H7 (cell line): ENCODE measurements at regions not wholly inside any gene's neighbourhood (a gene's known extent, or its start where the extent isn't known, plus 50 kb on each side); places are given as distances from the start of the nearest gene placed in this dataset.

ENCODE experiments used
- DNase-seq: peaks from one replicate; pipeline ENCODE4 v3.0.0; 2012
- H3K27me3 ChIP-seq: 2 replicates; pipeline ENCODE4 v1.6.0; 2011; ENCODE audit warnings: mild to moderate bottlenecking, low read length; ENCODE audit not compliant: control insufficient read depth, insufficient read depth
- H3K36me3 ChIP-seq: replicated peaks from 2 replicates; pipeline ENCODE4 v1.5.1; 2011; ENCODE audit warnings: low read length; ENCODE audit not compliant: control insufficient read depth, insufficient read depth
- H3K4me3 ChIP-seq: 2 replicates; pipeline ENCODE4 v1.5.1; 2011; ENCODE audit warnings: low read depth, mild to moderate bottlenecking, control low read depth, low read length, moderate library complexity; ENCODE audit not compliant: insufficient read depth

- no peak overlapping the region for H3K4me3 ChIP-seq
- H3K27me3 ChIP-seq, result no peaks in the 10 kb centered on the region
- no peaks in the 10 kb centered on the region for H3K36me3 ChIP-seq
- no peak for DNase-seq
These were observed 901.2 kb downstream of the METTL15 start for GRCh38 chr11:29009426-29009825.

DNA sequence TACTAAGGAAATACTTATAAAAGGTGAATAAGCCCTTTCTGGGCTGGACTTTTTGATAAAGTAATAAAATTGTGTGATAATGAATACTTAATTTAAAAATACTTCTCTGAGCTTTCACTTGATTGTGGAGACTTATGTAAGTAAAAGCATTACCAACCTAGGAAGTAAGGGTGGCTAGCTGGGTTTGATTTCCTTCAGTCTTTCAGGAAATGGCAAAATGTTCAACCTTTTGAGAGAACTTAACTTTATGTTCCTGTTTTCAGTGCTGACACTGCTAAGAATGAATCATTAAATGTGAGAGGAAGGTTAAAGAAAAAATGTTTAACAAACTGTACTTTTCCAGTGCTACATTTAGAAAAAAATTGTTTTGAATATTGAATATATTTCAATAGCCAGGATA, 900.3 kb downstream of the METTL15 start:
- Histone ChIP-seq H3K27me3 (no peaks in the 10 kb centered on the region), H3K36me3 (no peaks in the 10 kb centered on the region), H3K4me3 (no peak overlapping the region)
- no peak for DNase-seq

- no peak for DNase-seq
- Histone ChIP-seq H3K4me3 (no peak overlapping the region), H3K27me3 (no peaks in the 10 kb centered on the region), H3K36me3 (no peaks in the 10 kb centered on the region)
These were observed 898.5 kb downstream of the METTL15 start for GRCh38 chr11:29006668-29007067.

- DNase-seq, result peak; percentile 4
- H3K36me3 ChIP-seq, result no peaks in the 10 kb centered on the region
- H3K27me3 ChIP-seq, result no peaks in the 10 kb centered on the region
- H3K4me3 ChIP-seq, result no peak overlapping the region
These were observed 897.3 kb downstream of the METTL15 start for GRCh38 chr11:29005401-29005980.

DNA sequence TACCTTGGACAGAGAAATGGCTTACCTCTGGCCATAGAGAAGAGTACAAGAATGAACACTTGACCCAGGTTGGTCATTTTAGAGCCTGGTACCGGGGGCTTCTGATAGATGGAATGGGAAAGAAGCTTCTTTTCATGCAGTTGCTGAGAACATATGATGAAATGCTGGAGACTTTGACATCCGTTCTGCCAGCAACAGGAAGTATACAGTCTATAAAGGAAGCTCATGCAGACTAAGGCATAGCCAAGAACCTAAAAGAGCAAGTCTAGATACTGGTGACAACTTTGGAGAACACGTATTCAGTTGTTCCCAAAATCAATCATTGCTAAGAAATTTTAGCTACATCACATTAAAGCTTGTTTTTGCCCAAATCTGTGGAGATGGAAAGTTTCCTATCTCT, 894.6 kb downstream of the METTL15 start:
- H3K4me3 ChIP-seq, result no peak overlapping the region
- no peaks in the 10 kb centered on the region for H3K27me3 ChIP-seq
- DNase-seq, result no peak
- no peaks in the 10 kb centered on the region for H3K36me3 ChIP-seq

DNA sequence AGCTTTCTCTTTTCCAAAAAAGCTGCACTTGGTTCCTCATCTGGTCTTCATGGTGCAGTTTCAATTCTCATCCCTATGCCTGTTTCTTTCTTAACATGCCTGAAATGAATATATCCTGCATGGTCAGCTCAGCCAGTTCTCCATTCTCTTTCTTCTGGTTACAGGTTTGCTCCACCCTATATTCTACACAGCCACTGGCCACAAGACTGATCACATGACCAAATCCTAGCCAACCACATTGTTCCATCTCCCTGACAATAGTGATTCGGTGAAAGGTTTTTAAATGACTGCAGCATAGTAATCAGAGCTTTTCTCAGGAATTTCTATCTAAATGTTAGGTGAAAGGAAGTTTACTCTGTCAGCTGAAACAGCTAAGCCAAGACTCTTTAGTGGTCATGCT, 891.4 kb downstream of the METTL15 start:
- DNase-seq, result no peak
- Histone ChIP-seq H3K27me3 (no peaks in the 10 kb centered on the region), H3K4me3 (no peak overlapping the region), H3K36me3 (no peaks in the 10 kb centered on the region)

DNA sequence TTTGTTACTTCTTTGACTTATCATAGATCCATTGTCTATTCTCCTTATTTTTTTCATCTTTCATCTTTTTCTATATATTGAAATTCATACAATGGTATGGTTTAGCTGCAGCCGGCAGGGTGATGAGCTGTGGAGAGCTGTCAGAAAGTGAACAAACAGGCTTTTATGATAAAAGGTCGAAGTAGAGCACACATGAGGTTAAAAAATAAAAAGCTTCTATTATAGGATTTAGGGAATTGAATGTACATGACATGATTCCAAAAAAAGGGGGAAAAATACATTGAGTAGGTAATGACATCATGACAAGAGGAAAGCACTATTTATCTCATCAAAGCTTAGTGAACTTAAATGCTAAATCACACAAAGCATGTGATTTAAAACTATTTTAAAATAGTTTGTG, 884.8 kb downstream of the METTL15 start:
- Histone ChIP-seq H3K27me3 (no peaks in the 10 kb centered on the region), H3K36me3 (no peaks in the 10 kb centered on the region), H3K4me3 (no peak overlapping the region)
- DNase-seq, result no peak

DNA sequence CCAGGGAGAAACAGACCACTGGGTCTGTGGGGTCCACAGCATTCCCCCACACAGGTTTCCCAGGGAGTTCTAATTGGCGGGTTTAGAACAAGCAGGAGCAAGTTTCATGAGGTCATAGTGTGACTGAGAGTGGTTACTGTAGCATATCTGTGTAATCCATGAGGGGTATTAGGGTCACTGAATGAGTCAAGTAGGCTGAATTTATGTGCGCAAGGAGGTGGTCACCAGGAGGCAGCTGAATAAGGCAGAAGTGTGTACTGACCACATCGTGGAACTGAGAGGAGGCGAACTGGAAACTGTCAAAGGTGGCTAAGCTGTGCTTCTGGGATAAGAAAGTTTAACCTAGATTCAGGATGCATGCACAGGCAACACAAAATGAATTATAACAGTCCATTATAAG, 876.0 kb downstream of the METTL15 start:
- no peak for DNase-seq
- H3K4me3 ChIP-seq, result no peak overlapping the region
- H3K36me3 ChIP-seq, result no peaks in the 10 kb centered on the region
- no peaks in the 10 kb centered on the region for H3K27me3 ChIP-seq

DNA sequence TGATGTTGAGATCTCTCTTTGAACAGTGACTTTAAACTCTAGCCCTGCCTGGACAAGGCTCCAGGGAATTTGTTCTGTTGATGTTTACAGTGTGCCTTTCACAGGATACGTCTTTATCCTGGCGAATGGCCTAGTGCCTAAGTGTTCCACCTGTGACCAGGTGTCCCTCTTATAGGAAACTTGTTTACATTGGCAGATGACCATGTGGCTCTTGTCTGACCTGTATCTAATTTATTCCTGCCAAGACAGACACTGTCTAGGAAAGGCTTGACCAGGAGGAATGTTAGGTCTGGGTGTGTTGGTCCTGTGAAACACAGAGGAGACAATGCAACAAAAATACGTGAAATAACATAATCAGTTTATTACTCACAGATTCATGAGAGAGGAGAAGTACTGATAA, 875.6 kb downstream of the METTL15 start:
- no peaks in the 10 kb centered on the region for H3K27me3 ChIP-seq
- no peaks in the 10 kb centered on the region for H3K36me3 ChIP-seq
- DNase-seq, result no peak
- H3K4me3 ChIP-seq, result no peak overlapping the region

- no peak for DNase-seq
- no peak overlapping the region for H3K4me3 ChIP-seq
These were observed 873.2 kb downstream of the METTL15 start for GRCh38 chr11:28981381-28981780.

GRCh38 chr11:28976801-28977145, 868.6 kb downstream of the METTL15 start:
- DNase-seq, result no peak
- H3K4me3 ChIP-seq, result no peak overlapping the region
- no peaks in the 10 kb centered on the region; the same call in 1 of the 2 replicates for H3K27me3 ChIP-seq
- no peaks in the 10 kb centered on the region for H3K36me3 ChIP-seq

More at GRCh38 chr11:28981381-28981780, 873.2 kb downstream of the METTL15 start:
- Histone ChIP-seq H3K27me3 (no peaks in the 10 kb centered on the region), H3K36me3 (no peaks in the 10 kb centered on the region)

DNA sequence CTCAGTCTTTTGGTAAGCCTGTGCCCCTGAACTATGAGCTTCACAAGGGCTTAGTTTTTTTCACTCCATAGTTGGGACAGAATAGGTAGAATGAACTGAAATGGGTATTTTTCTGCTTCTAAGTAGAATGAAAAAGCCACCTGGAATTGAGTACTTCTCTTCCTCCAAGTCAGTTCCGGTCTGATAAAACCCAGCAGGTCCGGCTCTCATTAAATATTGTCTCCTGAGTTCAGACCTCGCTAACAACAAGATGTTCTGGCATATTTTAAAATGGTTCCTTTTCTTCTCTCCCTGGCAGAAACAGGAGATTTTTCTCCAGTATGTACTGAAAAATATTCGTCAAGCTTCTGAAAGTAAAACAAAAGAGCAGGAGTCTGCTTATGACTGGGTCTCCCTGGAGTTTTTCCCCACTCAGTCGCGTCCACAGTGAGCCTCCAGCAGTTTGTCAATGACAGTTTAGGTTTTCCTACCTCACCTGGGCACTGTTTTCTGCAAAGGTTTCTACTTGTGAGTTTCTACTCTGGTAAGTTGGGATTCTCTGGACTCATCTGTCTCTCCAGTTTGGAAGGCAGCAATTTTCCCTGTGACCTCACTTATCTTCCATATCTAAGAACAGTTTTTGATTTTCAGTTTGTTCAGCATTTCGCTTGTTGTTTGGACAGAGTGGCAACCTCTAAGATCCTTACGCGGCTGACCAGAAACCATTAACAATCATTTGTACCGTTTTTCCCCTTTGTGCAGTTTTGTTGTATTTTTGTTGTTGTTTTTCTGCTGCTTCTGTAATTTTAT, 868.0 kb downstream of the METTL15 start:
- no peak for DNase-seq
- no peak overlapping the region for H3K4me3 ChIP-seq
- no peaks in the 10 kb centered on the region for H3K36me3 ChIP-seq
- H3K27me3 ChIP-seq, result no peaks in the 10 kb centered on the region; the same call in 1 of the 2 replicates

GRCh38 chr11:28969832-28970231, 861.6 kb downstream of the METTL15 start:
- peaks cover 3% of the 10 kb centered on the region; the same call in 1 of the 2 replicates for H3K27me3 ChIP-seq
- H3K4me3 ChIP-seq, result no peak overlapping the region
- peak; percentile 5 for DNase-seq
- H3K36me3 ChIP-seq, result no peaks in the 10 kb centered on the region

- Histone ChIP-seq H3K4me3 (no peak overlapping the region), H3K36me3 (no peaks in the 10 kb centered on the region), H3K27me3 (peaks cover 3% of the 10 kb centered on the region; the same call in 1 of the 2 replicates)
- DNase-seq, result no peak
These were observed 858.8 kb downstream of the METTL15 start for GRCh38 chr11:28966951-28967350.

DNA sequence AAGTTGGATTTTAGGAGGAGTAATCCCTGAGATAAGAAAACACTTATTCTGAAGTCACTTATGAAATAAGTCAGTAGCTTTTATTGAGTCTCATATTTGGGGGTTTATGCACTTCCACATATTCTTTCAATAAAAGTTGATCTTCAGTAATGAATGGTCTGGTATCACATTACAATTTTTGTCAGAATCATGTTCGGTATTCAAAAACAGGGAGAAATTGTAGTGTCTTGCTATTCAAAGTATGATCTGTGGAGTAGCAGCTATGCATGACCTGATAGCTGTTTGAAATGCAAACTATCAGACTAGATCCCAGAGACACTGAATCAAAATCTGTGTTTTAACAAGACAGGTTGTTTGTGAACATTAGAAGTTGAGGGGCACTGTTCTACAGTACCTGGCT, 857.6 kb downstream of the METTL15 start:
- no peak for DNase-seq
- H3K27me3 ChIP-seq, result peaks cover 3% of the 10 kb centered on the region; the same call in 1 of the 2 replicates
- no peak overlapping the region for H3K4me3 ChIP-seq
- H3K36me3 ChIP-seq, result no peaks in the 10 kb centered on the region
